ENCODE measurements at regions not wholly inside any gene's neighbourhood (a gene's known extent, or its start where the extent isn't known, plus 50 kb on each side); places are given as distances from the start of the nearest gene placed in this dataset.
"Not testable (repeated sequence)": the region's sequence is repeated elsewhere in the genome, so short reads cannot be mapped to it uniquely, and the experiment has no call there.

GRCh38 chr7:23887660-23888059 is 177.6 kb downstream of the STK31 start:
- DNase-seq (ENCODE audit: low read depth in 2 of 2) = no peak

GRCh38 chr7:23888958-23889357 is 178.9 kb downstream of the STK31 start:
- DNase-seq (ENCODE audit: low read depth in 2 of 2) = no peak

GRCh38 chr7:23889566-23889965 is 179.5 kb downstream of the STK31 start:
- no peak for DNase-seq (ENCODE audit: low read depth in 2 of 2)

- no peak for DNase-seq (ENCODE audit: low read depth in 2 of 2)
These were observed 182.0 kb downstream of the STK31 start for GRCh38 chr7:23892019-23892418.

GRCh38 chr7:23893176-23893941 is 183.3 kb downstream of the STK31 start:
- DNase-seq (ENCODE audit: low read depth in 2 of 2) = no peak

GRCh38 chr7:23893942-23894891 is 184.2 kb downstream of the STK31 start:
- DNase-seq (ENCODE audit: low read depth in 2 of 2) = peak in 1 of 2 donors; percentile 12

GRCh38 chr7:23894892-23895569 is 185.0 kb downstream of the STK31 start:
- DNase-seq (ENCODE audit: low read depth in 2 of 2) = no peak

- DNase-seq (ENCODE audit: low read depth in 2 of 2) = no peak
These were observed 185.7 kb downstream of the STK31 start for GRCh38 chr7:23895666-23896096.

- DNase-seq (ENCODE audit: low read depth in 2 of 2) = no peak
These were observed 188.6 kb downstream of the STK31 start for GRCh38 chr7:23898619-23899018.

GRCh38 chr7:23904901-23905300 is 194.9 kb downstream of the STK31 start:
- DNase-seq (ENCODE audit: low read depth in 2 of 2) = not testable (repeated sequence)

- no peak for DNase-seq (ENCODE audit: low read depth in 2 of 2)
These were observed 197.0 kb downstream of the STK31 start for GRCh38 chr7:23907012-23907411.

GRCh38 chr7:23909426-23909825 is 199.4 kb downstream of the STK31 start:
- no peak for DNase-seq (ENCODE audit: low read depth in 2 of 2)

GRCh38 chr7:23912065-23912464 is 202.0 kb downstream of the STK31 start:
- no peak for DNase-seq (ENCODE audit: low read depth in 2 of 2)

GRCh38 chr7:23913016-23913415 is 203.0 kb downstream of the STK31 start:
- no peak for DNase-seq (ENCODE audit: low read depth in 2 of 2)

- no peak for DNase-seq (ENCODE audit: low read depth in 2 of 2)
These were observed 205.2 kb downstream of the STK31 start for GRCh38 chr7:23915236-23915635.

- no peak for DNase-seq (ENCODE audit: low read depth in 2 of 2)
These were observed 208.3 kb downstream of the STK31 start for GRCh38 chr7:23918286-23918685.

- DNase-seq (ENCODE audit: low read depth in 2 of 2) = no peak
These were observed 208.8 kb downstream of the STK31 start for GRCh38 chr7:23918856-23919255.

GRCh38 chr7:23925088-23925487 is 215.1 kb downstream of the STK31 start:
- no peak for DNase-seq (ENCODE audit: low read depth in 2 of 2)

- DNase-seq (ENCODE audit: low read depth in 2 of 2) = no peak
These were observed 217.8 kb downstream of the STK31 start for GRCh38 chr7:23927709-23928417.

GRCh38 chr7:23928418-23928775 is 218.4 kb downstream of the STK31 start:
- DNase-seq (ENCODE audit: low read depth in 2 of 2) = no peak

- no peak for DNase-seq (ENCODE audit: low read depth in 2 of 2)
These were observed 220.3 kb downstream of the STK31 start for GRCh38 chr7:23930312-23930711.

- no peak for DNase-seq (ENCODE audit: low read depth in 2 of 2)
These were observed 221.6 kb downstream of the STK31 start for GRCh38 chr7:23931633-23932032.
